Endothelial cell of umbilical vein (primary cell): ENCODE measurements at regions not wholly inside any gene's neighbourhood (a gene's known extent, or its start where the extent isn't known, plus 50 kb on each side); places are given as distances from the start of the nearest gene placed in this dataset.

ENCODE experiments used
- CTCF ChIP-seq, 2 donors: IDR thresholded peaks; 1 replicate in 1 of 2; 2 replicates in 1 of 2; pipeline ENCODE4 v1.5.1; 2011; ENCODE audit warnings: low read length in 2 of 2, mild to moderate bottlenecking in 2 of 2, moderate library complexity in 2 of 2, control low read depth in 1 of 2, inconsistent platforms in 1 of 2, low read depth in 1 of 2; ENCODE audit not compliant: insufficient read depth in 1 of 2; ENCODE audit errors: extremely low read depth in 1 of 2
- EZH2 ChIP-seq: IDR thresholded peaks from 2 replicates; pipeline ENCODE4 v1.6.1; 2012; ENCODE audit warnings: borderline replicate concordance, low read depth, mild to moderate bottlenecking, moderate library complexity, low read length, inconsistent platforms; ENCODE audit not compliant: severe bottlenecking
- FOS ChIP-seq: IDR thresholded peaks from 2 replicates; pipeline ENCODE4 v1.6.1; 2011; ENCODE audit warnings: mild to moderate bottlenecking, low read length, moderate library complexity, borderline replicate concordance; ENCODE audit not compliant: insufficient read depth
- GATA2 ChIP-seq: IDR thresholded peaks from 2 replicates; pipeline ENCODE4 v1.7.0; 2011; ENCODE audit warnings: low read depth, mild to moderate bottlenecking, moderate library complexity, mixed read lengths, low read length; ENCODE audit not compliant: insufficient read length, insufficient read depth
- JUN ChIP-seq: IDR thresholded peaks from 2 replicates; pipeline ENCODE4 v1.6.1; 2011; ENCODE audit warnings: borderline replicate concordance, low read depth; ENCODE audit not compliant: insufficient read length, insufficient read depth
- MAX ChIP-seq: IDR thresholded peaks from 2 replicates; pipeline ENCODE4 v1.6.1; 2011; ENCODE audit not compliant: insufficient read depth, insufficient read length
- MYC ChIP-seq: IDR thresholded peaks from one replicate; pipeline ENCODE4 v1.6.1; 2011; ENCODE audit warnings: mild to moderate bottlenecking, low read depth, low read length
- POLR2A ChIP-seq: IDR thresholded peaks from 2 replicates; pipeline ENCODE4 v1.6.1; 2012; ENCODE audit warnings: low read depth, mild to moderate bottlenecking, control low read depth, low read length
- POLR2AphosphoS5 ChIP-seq: IDR thresholded peaks from 2 replicates; pipeline ENCODE4 v1.6.1; 2012; ENCODE audit warnings: low read depth, mild to moderate bottlenecking, control low read depth, low read length, moderate library complexity; ENCODE audit not compliant: insufficient read depth

GRCh38 chr3:117756563-117756962 is 1047.0 kb downstream of the TUSC7 start:
- TF ChIP-seq JUN (no peak), CTCF (IDR thresholded peaks at IDR 0.05; ENCODE audit: extremely low read depth in 1 of 2, insufficient read depth in 1 of 2, low read depth in 1 of 2, low read length in 2 of 2) (no peak), POLR2A (no peak), MYC (no peak), MAX (no peak), GATA2 (no peak), EZH2 (no peak), POLR2AphosphoS5 (no peak), FOS (no peak)
